Hepatic stellate cell (primary cell): ENCODE measurements at regions not wholly inside any gene's neighbourhood (a gene's known extent, or its start where the extent isn't known, plus 50 kb on each side); places are given as distances from the start of the nearest gene placed in this dataset.

Experiments used
- DNase-seq: peaks from one replicate; pipeline ENCODE4 v3.0.0; 2011; ENCODE audit warnings: low spot score

DNA sequence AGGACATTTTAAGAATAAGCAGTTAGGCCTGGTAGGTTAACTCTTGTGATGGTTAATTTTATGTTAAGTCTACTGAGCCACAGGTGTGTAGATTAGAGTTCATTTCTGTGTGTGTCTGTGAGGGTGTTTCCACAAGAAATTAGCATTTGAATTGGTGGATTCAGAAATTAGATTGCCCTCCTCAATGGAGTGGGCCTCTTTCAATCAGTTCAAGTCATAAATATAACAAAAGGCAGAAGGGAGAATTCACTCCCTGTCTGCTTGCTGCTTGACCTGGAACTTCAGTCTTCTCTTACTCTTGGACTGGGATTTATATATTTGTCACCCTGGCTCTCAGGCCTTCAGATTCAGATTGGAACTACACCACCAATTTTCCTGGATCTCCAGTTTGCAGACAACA is 55.3 kb upstream of the POM121L12 start:
- DNase-seq = no peak

DNA sequence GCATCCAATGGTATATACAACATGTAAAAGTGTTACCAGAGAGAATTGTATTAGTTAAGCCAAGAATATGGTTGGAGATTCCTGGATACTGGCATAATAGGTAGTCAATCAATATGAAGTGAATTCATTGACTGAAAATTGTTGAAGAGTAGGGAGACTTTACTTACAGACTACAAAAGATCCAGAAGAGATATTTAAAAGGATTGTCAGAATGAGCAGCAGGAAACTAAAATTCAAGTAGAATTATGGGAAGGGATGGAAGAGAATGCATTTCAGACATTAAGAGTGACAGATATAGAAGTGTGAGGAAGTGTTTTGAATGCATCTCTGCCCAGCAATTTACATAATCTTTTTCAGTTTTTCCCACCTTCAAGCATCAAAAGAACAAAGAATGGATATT is 62.3 kb upstream of the POM121L12 start:
- DNase-seq = no peak

DNA sequence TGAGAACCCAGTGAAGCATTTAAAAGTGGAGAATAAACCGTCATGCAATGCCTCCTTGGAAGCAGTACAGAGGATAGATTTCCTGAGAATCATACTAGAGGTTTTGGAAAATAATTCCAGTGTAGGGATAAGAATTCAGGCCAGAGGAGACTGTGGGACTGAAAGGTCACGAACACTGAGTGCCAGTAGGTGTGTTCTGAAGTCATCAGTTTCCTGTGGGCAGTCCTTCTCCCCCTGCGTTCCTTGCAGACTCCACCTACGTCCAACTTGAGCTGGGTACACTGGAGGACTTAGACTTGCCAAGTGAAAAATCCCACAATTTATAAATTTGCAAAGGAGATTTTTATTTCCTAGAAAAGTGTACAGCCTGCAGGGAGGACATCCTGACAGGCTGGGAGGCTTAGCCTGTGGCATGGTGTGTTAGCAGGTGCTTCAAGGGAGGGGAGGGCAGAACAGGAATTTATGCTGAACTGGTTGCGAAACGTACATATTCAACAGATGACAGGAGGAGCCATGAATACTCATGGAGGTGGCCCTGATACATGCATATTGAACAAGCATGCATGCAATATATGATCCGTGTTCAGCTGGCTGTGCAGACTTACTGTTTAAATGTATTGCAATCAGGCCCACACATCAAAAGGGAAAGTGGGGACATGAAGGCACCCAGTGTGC is 72.9 kb upstream of the POM121L12 start:
- DNase-seq = no peak

DNA sequence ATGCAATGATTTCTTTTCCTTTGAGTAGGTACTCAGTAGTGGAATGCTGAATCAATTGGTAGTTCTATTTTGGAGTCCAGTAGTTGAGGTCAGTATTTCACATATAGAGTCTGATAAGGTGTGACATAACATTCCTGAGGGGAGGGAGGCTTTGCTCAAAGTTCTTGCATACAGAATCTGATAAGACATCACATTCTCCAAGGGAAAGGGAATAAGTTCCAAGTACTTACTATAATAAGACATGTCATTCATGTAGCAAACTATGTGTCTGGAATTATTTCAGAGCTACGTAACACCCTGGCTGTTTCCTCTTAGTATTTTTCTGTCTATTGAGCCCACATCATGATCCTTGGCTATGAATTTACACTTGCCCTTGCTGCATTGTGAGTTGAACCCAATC is 74.3 kb upstream of the POM121L12 start:
- DNase-seq = no peak

DNA sequence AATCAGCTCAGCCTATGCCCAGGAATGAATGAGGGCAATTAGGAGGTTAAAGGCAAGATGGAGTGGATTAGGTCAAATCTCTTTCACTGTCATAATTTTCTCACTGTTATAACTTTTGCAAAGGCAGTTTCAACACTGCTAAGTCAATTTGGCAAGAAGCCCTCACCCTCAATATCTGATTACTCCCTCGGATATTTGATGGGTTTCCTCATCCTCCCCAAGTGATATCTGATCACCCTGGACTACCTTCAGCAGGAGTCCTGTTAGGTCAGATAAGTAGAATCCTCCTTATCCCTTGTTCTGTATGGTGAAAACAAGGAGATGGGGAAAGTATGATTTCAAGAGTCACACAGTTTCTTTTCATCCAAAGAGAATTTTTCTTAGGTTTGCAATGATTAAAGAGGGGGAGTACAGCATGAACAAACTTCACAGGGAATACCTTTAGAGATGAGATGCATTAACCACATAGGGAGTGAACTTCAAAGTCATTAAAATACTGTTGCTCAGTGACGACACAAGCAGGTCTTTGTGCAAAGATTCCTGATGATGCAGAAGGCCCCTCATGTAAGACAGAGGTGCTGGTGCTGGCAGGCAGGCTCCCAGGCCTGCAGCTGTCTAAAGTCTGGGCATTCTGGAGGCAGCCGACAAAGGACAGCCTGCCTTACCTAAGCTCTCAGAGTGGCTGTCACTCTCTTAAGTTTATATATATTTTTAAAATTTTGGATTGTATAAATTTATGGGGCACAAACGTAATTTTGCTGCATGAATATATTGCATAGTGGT is 75.4 kb upstream of the POM121L12 start:
- no peak for DNase-seq

DNA sequence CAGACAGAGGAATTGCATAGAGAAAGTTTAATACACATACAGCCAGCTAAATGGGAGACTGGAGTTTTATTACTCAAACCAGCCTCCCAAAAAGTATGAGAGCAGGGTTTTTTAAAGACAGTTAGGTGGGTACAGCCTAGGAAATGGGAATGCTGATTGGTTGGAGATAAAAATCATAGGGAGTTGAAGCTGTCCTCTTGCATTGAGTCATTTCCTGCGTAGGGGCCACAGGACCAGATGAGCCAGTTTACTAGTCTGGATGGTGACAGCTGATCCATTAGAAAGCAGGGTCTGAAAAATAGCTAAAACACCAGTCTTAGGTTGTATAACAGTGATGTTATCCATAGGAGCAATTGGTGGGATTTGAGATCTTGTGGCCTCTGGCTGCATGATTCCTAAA is 76.1 kb upstream of the POM121L12 start:
- DNase-seq = no peak

DNA sequence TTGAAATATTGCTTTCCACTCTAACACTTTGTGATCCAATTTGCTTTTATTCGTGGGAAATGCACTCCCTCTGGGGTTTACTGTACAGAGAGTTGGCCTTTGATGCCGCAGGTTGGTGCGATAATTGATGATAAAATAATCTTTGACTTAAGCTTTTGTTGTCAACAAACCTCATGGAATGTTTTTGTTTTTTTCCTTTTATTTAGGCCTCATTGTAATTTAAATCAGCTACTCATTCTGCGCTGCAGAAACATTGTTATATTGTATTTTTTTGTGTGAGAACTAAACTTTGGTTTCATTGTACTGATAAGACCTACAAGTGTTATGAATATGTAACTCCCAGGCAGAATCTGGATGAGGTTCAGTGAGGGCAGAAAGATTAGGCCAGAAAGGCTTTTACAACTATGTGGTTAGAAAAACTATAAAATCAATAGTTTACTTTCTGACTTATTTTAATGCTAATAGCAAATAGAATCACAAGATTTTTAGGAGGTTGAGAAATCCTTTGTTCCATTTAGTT is 76.8 kb upstream of the POM121L12 start:
- DNase-seq = no peak

DNA sequence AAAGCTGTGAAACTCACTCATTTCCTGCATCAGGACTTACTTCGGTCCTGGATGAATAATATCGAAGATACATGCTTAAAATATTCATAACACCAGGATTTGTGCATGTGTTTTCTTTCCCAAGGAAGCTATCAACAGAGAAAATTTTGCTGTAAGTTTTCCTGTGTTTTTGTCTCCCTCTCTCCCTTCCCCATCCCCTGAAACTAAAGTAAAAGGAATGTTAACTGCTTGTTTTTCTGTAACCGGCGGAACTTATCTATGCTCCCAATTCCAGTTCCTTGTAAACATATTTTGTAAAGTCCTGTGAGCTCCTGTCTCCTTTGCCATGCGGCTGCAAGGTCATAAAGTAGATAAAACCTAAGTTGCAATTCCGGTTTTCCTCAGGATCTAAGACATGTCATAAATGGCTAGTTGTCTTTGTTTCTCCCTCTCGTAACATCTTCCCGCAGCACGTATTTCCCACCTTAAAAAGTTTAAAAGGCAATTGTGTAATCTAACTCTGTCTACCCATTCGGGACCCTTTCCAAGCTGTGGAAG is 79.0 kb upstream of the POM121L12 start:
- DNase-seq = no peak

DNA sequence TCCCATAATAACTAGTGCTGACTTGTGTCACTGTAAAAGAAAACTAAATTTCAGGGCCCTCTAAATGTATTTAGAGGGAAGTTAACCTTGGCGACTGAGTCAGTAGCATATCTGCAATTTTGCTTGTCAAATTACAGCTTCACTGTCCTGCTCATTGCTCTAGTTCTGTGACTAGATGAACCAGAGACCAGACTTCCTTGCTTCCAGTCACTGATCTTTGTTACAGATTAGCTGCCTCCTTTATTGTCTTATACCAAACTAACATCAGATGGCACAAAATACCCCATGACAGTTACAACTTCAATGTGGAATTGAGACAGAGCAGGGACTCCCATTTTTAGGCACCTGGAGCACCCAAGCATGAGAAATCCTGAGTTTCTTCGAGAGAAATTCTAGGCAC is 79.9 kb upstream of the POM121L12 start:
- no peak for DNase-seq

DNA sequence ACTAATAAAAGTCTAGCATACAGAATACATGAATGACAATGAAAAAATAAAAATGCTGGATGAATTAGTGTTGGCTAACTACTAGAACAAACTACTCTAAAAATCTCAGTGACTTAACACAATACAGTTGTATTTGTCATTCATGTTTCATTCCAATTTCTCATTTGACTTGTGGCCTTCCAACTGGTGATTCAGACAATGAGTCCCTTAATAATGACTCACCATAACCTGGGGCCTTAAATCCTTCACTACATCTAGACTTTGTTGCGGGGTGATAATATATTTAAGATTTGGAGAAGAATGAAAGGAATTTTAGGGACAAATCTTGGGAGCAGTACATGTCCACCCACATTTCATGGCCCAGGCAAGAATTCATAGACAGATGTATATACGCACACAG is 90.5 kb upstream of the POM121L12 start:
- no peak for DNase-seq

DNA sequence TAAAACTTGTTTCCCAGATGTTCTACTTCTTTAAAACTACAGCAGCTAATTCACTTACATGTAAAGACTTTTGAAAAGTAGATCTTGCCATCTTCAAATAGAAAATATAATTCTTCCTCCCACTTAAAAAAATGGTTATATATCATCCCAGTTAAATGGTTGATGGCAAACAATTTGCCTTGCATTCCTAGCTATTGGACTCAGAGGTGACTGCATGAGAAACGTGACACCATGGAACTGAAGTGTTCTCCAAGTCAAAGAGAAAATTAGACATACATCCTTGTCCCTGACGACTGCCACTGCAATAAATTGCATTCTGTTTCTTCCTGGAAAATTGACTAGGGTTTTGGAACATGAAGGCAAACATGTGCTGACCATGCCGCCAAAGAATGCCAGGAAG is 95.0 kb upstream of the POM121L12 start:
- no peak for DNase-seq

DNA sequence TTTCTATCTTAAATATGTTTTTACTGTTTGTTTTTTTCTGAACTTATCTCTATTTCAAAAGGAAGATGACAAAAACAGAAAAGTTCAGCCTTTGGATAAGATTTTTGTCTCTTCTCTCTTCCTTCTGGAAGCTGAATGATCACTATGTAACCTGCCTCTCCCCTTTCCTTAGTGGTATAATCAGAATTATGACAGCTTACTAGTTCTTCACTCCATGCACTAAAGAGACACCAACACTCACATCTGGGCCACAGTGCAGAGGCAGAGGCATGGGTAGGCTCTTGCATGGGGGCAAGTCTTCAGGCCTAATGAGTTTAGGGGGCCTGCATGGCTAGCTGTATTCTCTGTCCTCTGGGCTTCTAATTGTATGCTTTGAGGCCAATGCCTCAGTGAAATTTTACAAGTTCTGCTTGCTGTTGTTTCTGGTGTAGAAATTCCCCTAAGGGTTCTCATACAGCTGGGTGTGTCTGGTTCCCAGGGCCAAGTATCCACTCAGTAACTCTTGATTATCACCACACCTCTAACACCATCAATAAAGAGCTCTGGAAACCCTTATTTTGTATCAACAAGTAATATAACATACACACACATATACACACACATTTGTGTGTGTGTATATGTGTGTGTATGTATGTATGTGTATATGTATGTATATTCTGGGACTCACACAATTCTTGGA is 96.8 kb upstream of the POM121L12 start:
- no peak for DNase-seq

DNA sequence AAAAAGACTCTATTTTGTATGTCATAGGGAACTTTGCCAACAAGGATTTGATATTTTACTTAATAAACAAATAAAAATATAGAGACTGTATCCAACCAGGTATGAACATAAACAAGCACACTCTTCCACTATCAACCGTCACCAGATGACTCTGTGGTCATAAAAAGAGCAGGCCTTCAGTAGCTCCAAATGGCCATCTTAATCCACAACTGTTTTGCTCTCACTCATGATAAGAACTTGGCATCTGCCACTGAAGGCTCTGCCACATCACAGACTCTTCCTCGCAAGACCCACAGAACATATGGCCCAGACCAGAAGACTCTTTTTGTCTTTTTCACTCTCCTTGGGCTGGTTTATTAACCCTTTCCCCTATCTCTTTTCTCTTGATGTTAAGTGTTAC is 98.7 kb upstream of the POM121L12 start:
- DNase-seq = no peak

DNA sequence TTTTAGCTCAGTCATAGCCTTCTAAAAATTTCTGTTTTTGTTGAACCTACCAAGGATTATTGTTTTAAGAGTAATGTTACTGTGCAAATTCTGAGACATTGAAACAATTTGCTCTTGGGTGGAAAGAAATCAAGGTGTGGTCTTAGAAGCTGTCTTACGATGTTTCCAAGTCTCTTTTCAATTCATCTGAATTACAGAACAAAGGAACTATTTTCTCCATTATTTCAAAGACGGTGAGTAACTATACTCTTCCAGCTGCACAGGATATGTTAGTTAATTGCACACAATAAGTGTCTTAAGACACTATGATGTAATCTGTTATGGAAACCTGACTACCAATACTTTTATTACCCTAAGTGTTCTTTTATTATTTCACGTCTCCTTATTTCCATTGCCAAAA is 106.8 kb upstream of the POM121L12 start:
- DNase-seq = no peak

DNA sequence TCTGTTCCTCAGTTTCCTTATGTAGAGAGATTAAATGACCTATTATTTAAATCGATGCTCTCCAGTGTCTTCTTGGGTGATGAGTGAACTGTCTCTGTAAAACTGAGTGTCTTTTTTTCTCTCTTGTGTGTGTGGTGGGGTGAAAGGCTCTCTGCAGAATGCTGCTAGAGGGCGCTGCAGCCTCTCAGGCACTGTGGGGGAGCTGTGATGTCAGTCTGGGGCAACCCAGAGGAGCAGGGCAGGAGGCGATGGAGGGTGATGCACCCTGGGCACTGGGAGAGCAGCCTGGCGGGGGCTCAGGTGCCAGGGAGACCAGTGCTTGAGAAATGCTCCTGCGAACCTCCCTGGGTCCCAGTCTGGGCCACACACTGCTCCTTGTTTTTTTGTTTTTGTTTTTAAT is 110.1 kb upstream of the POM121L12 start:
- DNase-seq = no peak

DNA sequence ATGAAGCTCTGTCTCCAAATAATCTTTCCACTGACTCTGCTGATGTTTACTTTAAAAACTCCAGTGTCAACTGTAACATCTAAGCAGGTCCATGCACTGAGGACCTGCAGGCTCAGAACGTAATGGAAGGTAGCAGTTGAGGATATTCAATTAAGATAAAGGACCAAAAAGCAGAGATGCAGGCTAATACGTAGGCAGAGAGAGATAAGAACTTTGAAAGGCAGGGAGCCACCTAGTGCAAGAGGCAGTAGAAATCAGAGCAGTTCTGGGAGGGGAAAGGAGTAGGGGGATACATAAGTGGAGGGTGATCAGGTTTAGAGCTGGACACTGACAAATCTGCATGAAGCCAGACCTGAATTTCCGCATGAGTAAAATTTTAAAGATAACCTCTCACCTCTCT is 114.5 kb upstream of the POM121L12 start:
- no peak for DNase-seq

DNA sequence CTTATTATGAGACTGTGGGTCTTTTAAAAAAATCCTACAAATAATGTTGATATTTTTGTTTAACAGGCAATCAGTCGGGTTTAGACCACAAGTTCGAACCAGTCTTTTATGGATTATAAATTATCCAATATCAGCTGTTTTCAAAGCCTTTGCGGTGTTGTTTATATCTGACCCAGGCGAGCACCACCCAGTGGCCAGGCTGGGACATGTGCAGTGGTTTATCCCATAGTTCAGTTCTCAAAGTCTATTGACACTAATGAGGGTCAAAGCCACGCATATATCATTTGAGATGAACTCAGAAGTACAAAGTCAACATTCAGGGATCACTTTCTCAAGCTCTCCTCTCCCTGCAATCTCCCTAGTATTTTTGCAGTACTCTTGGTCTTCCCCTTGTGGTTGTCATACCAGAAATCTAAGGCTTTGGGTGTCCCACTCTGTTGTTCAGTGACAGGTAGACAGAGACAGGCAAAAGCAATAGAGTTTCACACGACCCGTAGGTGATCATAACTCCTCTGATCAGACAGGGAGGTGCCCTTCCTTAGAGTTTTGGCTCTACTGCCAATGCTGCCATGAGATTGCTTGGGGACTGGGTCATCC is 117.4 kb upstream of the POM121L12 start:
- no peak for DNase-seq

DNA sequence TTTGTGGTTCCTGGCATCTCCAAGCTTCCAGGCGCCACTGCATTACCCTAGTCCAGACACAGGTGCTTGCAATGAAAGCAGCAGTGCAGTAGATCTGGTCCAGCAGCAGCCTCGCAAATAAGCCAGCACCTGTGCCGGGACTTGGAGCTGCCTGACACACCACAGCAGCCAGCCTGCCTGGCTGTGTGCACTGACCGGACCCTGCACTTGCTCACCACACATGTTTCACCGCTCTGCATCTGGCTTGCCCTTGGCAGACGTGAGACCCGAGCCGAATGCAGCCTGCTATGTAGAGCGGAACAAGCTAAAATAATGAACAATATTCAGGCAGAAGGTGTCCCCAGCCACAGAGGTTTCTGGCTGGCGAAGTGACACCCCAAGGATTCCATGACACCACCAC is 123.6 kb upstream of the POM121L12 start:
- DNase-seq = no peak

DNA sequence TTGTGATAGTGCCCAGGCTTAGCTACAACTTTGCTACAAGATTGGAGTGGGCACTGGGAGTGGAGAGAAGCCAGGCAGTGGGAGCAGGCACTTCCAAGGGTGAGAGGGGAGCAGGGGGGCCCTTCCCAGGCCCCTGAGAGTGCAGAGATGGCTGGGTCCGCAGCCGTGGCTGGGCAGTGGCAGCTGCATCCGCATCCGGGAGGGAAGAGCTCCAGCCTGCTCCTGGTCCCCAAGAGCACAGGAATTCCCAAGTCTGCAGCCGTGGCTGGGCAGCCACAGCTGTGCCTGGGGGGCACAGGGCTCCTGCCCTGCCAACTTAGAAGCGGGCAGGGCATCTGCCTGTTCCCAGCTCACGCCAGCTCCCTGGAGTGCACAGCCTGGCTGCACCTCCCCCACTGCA is 124.1 kb upstream of the POM121L12 start:
- DNase-seq = no peak

DNA sequence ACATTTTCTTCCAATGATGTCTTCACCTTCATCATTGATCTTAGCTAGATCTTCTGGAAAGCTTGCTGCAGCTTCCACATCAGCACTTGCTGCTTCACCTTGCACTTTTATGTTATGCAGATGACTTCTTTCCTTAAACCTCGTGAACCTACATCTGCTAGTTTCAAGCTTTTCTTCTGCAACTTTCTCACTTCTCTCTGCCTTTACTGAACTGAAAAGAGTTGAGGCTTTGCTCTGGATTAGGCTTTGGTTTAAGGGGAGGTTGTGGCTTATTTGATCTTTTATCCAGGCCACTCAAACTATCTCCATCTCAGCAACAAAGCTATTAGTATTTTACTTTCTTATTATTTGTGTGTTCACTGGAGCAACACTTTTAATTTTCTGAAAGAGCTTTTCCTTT is 125.5 kb upstream of the POM121L12 start:
- no peak for DNase-seq

DNA sequence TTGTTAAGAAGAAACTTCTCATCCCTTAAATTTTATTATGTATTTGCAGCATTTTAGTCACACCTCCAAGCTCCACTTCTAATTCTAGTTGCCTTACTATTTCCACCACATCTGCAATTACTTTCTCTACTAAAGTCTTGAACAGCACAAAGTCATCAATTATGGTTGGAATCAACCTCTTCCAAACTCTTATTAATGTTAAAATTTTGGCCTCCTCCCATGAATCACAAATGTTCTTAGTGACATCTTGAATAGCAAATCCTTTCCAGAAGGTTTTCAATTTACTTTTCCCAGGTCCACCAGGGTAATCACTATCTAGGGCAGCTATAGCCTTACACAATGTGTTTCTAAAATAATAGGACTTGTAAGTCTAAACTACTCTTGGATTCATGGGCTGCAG is 126.3 kb upstream of the POM121L12 start:
- no peak for DNase-seq

DNA sequence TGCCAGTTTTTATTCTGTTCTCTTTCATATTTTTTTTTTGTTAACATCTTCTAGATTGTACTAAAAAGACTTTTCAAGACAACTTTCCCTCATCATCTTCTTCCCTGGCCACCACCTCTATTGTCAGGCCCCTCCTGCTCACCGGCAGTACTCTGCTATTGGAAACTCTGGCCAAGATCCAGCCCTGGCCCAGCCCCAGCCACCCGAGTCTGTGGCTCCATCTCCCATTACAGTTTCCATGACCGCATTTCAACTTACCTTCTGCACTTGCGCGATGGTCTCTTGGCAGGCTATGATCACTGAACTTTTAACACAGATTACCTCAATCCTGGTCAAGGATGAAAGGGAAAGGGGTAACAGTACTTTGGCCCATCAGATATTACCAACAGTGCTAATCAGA is 137.7 kb upstream of the POM121L12 start:
- DNase-seq = no peak

DNA sequence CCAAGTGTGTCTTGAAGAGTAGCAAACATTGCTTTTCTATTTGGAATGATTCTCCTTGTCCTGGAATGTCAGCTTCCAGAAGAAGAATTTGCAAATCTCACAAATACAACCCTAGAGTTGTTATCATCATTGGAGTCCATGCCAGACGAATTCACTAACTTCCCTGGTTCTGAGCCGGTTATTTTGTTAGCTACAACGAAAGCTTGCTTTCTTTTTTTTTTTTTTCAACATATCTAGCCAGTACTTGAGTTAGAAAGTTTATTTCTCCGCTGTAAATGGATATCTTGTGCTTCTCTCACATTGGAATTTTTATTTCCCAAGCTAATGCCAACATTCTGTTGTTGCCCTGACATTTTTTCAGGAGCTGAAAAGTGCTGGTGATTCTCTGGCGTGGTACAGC is 138.1 kb upstream of the POM121L12 start:
- no peak for DNase-seq
